CD4-positive, alpha-beta T cell treated with Interleukin-4 for 4 hours (primary cell): ENCODE measurements at regions not wholly inside any gene's neighbourhood (a gene's known extent, or its start where the extent isn't known, plus 50 kb on each side); places are given as distances from the start of the nearest gene placed in this dataset.
"Not testable (repeated sequence)": the region's sequence is repeated elsewhere in the genome, so short reads cannot be mapped to it uniquely, and the experiment has no call there.

Experiments
- DNase-seq: peaks from one replicate; pipeline ENCODE4 v3.0.0-alpha.2; 2020

GRCh38 chr2:44087036-44087713 lies 81.5 kb upstream of the PPM1B start:
- DNase-seq, result peak; percentile 76

- no peak for DNase-seq
Measured at GRCh38 chr2:44087714-44088092, 81.0 kb upstream of the PPM1B start.

- not testable (repeated sequence) for DNase-seq
Measured at GRCh38 chr2:44092519-44092918, 76.2 kb upstream of the PPM1B start.

- DNase-seq, result no peak
Measured at GRCh38 chr2:44093970-44094369, 74.7 kb upstream of the PPM1B start.

- DNase-seq, result no peak
Measured at GRCh38 chr2:44097322-44097907, 71.3 kb upstream of the PPM1B start.

GRCh38 chr2:44098050-44098449 lies 70.6 kb upstream of the PPM1B start:
- DNase-seq, result no peak

- DNase-seq, result no peak
Measured at GRCh38 chr2:44098891-44099290, 69.8 kb upstream of the PPM1B start.

GRCh38 chr2:44100351-44100750 lies 68.3 kb upstream of the PPM1B start:
- DNase-seq, result peak; percentile 8

GRCh38 chr2:44101246-44101645 lies 67.4 kb upstream of the PPM1B start:
- DNase-seq, result no peak

GRCh38 chr2:44102790-44103562 lies 65.7 kb upstream of the PPM1B start:
- DNase-seq, result no peak

- no peak for DNase-seq
Measured at GRCh38 chr2:44103639-44104038, 65.0 kb upstream of the PPM1B start.

- DNase-seq, result no peak
Measured at GRCh38 chr2:44104855-44105271, 63.8 kb upstream of the PPM1B start.

- not testable (repeated sequence) for DNase-seq
Measured at GRCh38 chr2:44106509-44106908, 62.2 kb upstream of the PPM1B start.

- DNase-seq, result no peak
Measured at GRCh38 chr2:44107086-44107740, 61.5 kb upstream of the PPM1B start.

- DNase-seq, result no peak
Measured at GRCh38 chr2:44107974-44108373, 60.7 kb upstream of the PPM1B start.

GRCh38 chr2:44109166-44109565 lies 59.5 kb upstream of the PPM1B start:
- no peak for DNase-seq

- DNase-seq, result no peak
Measured at GRCh38 chr2:44110444-44110843, 58.2 kb upstream of the PPM1B start.

GRCh38 chr2:44112096-44112495 lies 56.6 kb upstream of the PPM1B start:
- DNase-seq, result no peak

- DNase-seq, result no peak
Measured at GRCh38 chr2:44116319-44116718, 52.4 kb upstream of the PPM1B start.

GRCh38 chr2:44118257-44118656 lies 50.4 kb upstream of the PPM1B start:
- no peak for DNase-seq
